ENCODE measurements at regions not wholly inside any gene's neighbourhood (a gene's known extent, or its start where the extent isn't known, plus 50 kb on each side); places are given as distances from the start of the nearest gene placed in this dataset.

GRCh38 chr16:76197900-76198299, 79.3 kb upstream of the CNTNAP4 start:
- TF ChIP-seq EZH2 (IDR thresholded peaks at IDR 0.05; ENCODE audit: low read depth): no peak
- TF ChIP-seq, protein P1, sequence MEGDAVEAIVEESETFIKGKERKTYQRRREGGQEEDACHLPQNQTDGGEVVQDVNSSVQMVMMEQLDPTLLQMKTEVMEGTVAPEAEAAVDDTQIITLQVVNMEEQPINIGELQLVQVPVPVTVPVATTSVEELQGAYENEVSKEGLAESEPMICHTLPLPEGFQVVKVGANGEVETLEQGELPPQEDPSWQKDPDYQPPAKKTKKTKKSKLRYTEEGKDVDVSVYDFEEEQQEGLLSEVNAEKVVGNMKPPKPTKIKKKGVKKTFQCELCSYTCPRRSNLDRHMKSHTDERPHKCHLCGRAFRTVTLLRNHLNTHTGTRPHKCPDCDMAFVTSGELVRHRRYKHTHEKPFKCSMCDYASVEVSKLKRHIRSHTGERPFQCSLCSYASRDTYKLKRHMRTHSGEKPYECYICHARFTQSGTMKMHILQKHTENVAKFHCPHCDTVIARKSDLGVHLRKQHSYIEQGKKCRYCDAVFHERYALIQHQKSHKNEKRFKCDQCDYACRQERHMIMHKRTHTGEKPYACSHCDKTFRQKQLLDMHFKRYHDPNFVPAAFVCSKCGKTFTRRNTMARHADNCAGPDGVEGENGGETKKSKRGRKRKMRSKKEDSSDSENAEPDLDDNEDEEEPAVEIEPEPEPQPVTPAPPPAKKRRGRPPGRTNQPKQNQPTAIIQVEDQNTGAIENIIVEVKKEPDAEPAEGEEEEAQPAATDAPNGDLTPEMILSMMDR (conservative IDR thresholded peaks at IDR 0.05): no peak
- Histone ChIP-seq H2AFZ (no peak overlapping the region), H3K4me3 (no peak overlapping the region), H3K9me2 (ENCODE audit: insufficient read depth) (no peaks in the 10 kb centered on the region), H3K36me3 (ENCODE audit: low read depth) (no peaks in the 10 kb centered on the region), H3K4me2 (no peak overlapping the region), H4K20me1 (ENCODE audit: insufficient read depth) (no peaks in the 10 kb centered on the region), H3K27me3 (ENCODE audit: insufficient read depth, low read depth) (no peaks in the 10 kb centered on the region), H3K27ac (no peak overlapping the region), H3K9me3 (ENCODE audit: insufficient read depth, low read depth) (no peaks in the 10 kb centered on the region), H3K79me2 (ENCODE audit: low read depth) (no peaks in the 10 kb centered on the region), H3F3A (ENCODE audit: insufficient read depth, low read depth) (no peaks in the 10 kb centered on the region), H3K4me1 (replicated peaks; ENCODE audit: insufficient read depth) (no peaks in the 10 kb centered on the region)
- POLR2A ChIA-PET (ENCODE audit: unreplicated experiment): no interaction called here
- CTCF ChIA-PET: no interaction called here
- no peak for DNase-seq
- BruUV-seq (replicated peaks): no TSS peak
- intact Hi-C loops (cut with micrococcal nuclease; ENCODE audit: unreplicated experiment): no loop called here

DNA sequence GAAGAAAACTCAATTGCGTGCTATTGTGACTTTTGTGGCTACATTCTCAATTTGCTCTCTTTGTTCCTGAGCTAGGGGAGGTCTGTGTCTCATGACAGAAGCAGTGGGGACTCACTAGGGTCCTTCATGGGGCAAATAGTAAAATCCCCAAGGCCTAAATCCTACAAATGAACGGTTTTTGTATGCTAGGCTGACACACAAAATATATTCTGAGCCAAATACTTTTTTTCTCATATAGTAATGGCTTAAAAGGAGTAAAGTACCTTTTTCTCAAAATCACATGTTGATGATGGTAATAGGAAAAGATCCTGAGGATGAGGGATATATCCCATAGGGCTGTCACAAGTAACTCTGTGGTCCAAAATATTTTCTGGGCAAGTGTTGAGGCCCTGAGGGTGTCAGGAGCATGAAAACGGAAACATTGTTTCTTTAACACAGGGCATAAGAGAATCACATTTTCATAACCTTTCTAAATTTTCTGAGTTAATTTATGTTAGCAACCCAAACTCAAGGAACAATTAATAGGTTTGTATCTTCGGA, 77.5 kb upstream of the CNTNAP4 start:
- POLR2A ChIA-PET (ENCODE audit: unreplicated experiment): no interaction called here
- Histone ChIP-seq H3F3A (ENCODE audit: insufficient read depth, low read depth) (no peaks in the 10 kb centered on the region), H3K4me1 (replicated peaks; ENCODE audit: insufficient read depth) (no peaks in the 10 kb centered on the region), H3K36me3 (ENCODE audit: low read depth) (no peaks in the 10 kb centered on the region), H3K4me2 (no peak overlapping the region), H2AFZ (no peak overlapping the region), H3K27ac (no peak overlapping the region), H3K27me3 (ENCODE audit: insufficient read depth, low read depth) (no peaks in the 10 kb centered on the region), H3K9me3 (ENCODE audit: insufficient read depth, low read depth) (no peaks in the 10 kb centered on the region), H3K79me2 (ENCODE audit: low read depth) (no peaks in the 10 kb centered on the region), H4K20me1 (ENCODE audit: insufficient read depth) (no peaks in the 10 kb centered on the region), H3K9me2 (ENCODE audit: insufficient read depth) (no peaks in the 10 kb centered on the region), H3K4me3 (no peak overlapping the region)
- BruUV-seq (replicated peaks): no TSS peak
- intact Hi-C loops (cut with micrococcal nuclease; ENCODE audit: unreplicated experiment): no loop called here
- no peak for DNase-seq
- CTCF ChIA-PET: no interaction called here
- TF ChIP-seq, protein P1 (conservative IDR thresholded peaks at IDR 0.05): no peak
- no peak for TF ChIP-seq EZH2 (IDR thresholded peaks at IDR 0.05; ENCODE audit: low read depth)

- Histone ChIP-seq H3K4me1 (replicated peaks; ENCODE audit: insufficient read depth) (no peaks in the 10 kb centered on the region), H3K4me3 (no peak overlapping the region), H3K27me3 (ENCODE audit: insufficient read depth, low read depth) (no peaks in the 10 kb centered on the region), H3K79me2 (ENCODE audit: low read depth) (no peaks in the 10 kb centered on the region), H3K27ac (no peak overlapping the region), H3K9me3 (ENCODE audit: insufficient read depth, low read depth) (no peaks in the 10 kb centered on the region), H3K4me2 (no peak overlapping the region), H3K36me3 (ENCODE audit: low read depth) (no peaks in the 10 kb centered on the region), H2AFZ (no peak overlapping the region), H3F3A (ENCODE audit: insufficient read depth, low read depth) (no peaks in the 10 kb centered on the region), H3K9me2 (ENCODE audit: insufficient read depth) (no peaks in the 10 kb centered on the region), H4K20me1 (ENCODE audit: insufficient read depth) (no peaks in the 10 kb centered on the region)
- TF ChIP-seq EZH2 (IDR thresholded peaks at IDR 0.05; ENCODE audit: low read depth): no peak
- TF ChIP-seq, protein P1 (conservative IDR thresholded peaks at IDR 0.05): no peak
- BruUV-seq (replicated peaks): no TSS peak
- CTCF ChIA-PET: no interaction called here
- DNase-seq: no peak
- POLR2A ChIA-PET (ENCODE audit: unreplicated experiment): no interaction called here
- intact Hi-C loops (cut with micrococcal nuclease; ENCODE audit: unreplicated experiment): no loop called here
These were observed 75.8 kb upstream of the CNTNAP4 start for GRCh38 chr16:76201385-76201784.
